ENCODE measurements at regions not wholly inside any gene's neighbourhood (a gene's known extent, or its start where the extent isn't known, plus 50 kb on each side); places are given as distances from the start of the nearest gene placed in this dataset.
"Not testable (repeated sequence)": the region's sequence is repeated elsewhere in the genome, so short reads cannot be mapped to it uniquely, and the experiment has no call there.

GRCh38 chr7:17415955-17416354, 117.5 kb downstream of the AHR start:
- FAIRE-seq (no peak), DNase-seq (ENCODE audit: insufficient read length) (no peak)
- TF ChIP-seq POLR2AphosphoS5 (IDR thresholded peaks at IDR 0.05; ENCODE audit: low read depth, low read length) (no peak), TAF1 (IDR thresholded peaks at IDR 0.05; ENCODE audit: borderline replicate concordance, low read depth, low read length) (no peak), POLR2A (IDR thresholded peaks at IDR 0.05; ENCODE audit: low read depth, low read length) (no peak)

- not testable (repeated sequence) for FAIRE-seq; DNase-seq (ENCODE audit: insufficient read length)
Observed at GRCh38 chr7:17420308-17421015, 122.0 kb downstream of the AHR start.

GRCh38 chr7:17421941-17422340, 123.5 kb downstream of the AHR start:
- TF ChIP-seq POLR2AphosphoS5 (IDR thresholded peaks at IDR 0.05; ENCODE audit: low read depth, low read length) (no peak), POLR2A (IDR thresholded peaks at IDR 0.05; ENCODE audit: low read depth, low read length) (no peak), TAF1 (IDR thresholded peaks at IDR 0.05; ENCODE audit: borderline replicate concordance, low read depth, low read length) (no peak)
- DNase-seq (ENCODE audit: insufficient read length), result no peak
- no peak for FAIRE-seq

- TF ChIP-seq POLR2A (IDR thresholded peaks at IDR 0.05; ENCODE audit: low read depth, low read length) (no peak), POLR2AphosphoS5 (IDR thresholded peaks at IDR 0.05; ENCODE audit: low read depth, low read length) (no peak), TAF1 (IDR thresholded peaks at IDR 0.05; ENCODE audit: borderline replicate concordance, low read depth, low read length) (no peak)
- DNase-seq (ENCODE audit: insufficient read length), result no peak
- no peak for FAIRE-seq
Observed at GRCh38 chr7:17422966-17423365, 124.5 kb downstream of the AHR start.

GRCh38 chr7:17427924-17428323, 129.5 kb downstream of the AHR start:
- TF ChIP-seq POLR2A (IDR thresholded peaks at IDR 0.05; ENCODE audit: low read depth, low read length) (no peak), POLR2AphosphoS5 (IDR thresholded peaks at IDR 0.05; ENCODE audit: low read depth, low read length) (no peak), TAF1 (IDR thresholded peaks at IDR 0.05; ENCODE audit: borderline replicate concordance, low read depth, low read length) (no peak)
- FAIRE-seq (no peak), DNase-seq (ENCODE audit: insufficient read length) (no peak)

GRCh38 chr7:17429579-17429978, 131.1 kb downstream of the AHR start:
- FAIRE-seq, result no peak
- TF ChIP-seq POLR2AphosphoS5 (IDR thresholded peaks at IDR 0.05; ENCODE audit: low read depth, low read length), result no peak
- no peak for TF ChIP-seq TAF1 (IDR thresholded peaks at IDR 0.05; ENCODE audit: borderline replicate concordance, low read depth, low read length)
- no peak for TF ChIP-seq POLR2A (IDR thresholded peaks at IDR 0.05; ENCODE audit: low read depth, low read length)
- no peak for DNase-seq (ENCODE audit: insufficient read length)

GRCh38 chr7:17432793-17433192, 134.3 kb downstream of the AHR start:
- DNase-seq (ENCODE audit: insufficient read length) (no peak), FAIRE-seq (no peak)
- TF ChIP-seq POLR2AphosphoS5 (IDR thresholded peaks at IDR 0.05; ENCODE audit: low read depth, low read length) (no peak), POLR2A (IDR thresholded peaks at IDR 0.05; ENCODE audit: low read depth, low read length) (no peak), TAF1 (IDR thresholded peaks at IDR 0.05; ENCODE audit: borderline replicate concordance, low read depth, low read length) (no peak)

GRCh38 chr7:17434191-17434590, 135.7 kb downstream of the AHR start:
- TF ChIP-seq POLR2AphosphoS5 (IDR thresholded peaks at IDR 0.05; ENCODE audit: low read depth, low read length), result no peak
- no peak for TF ChIP-seq POLR2A (IDR thresholded peaks at IDR 0.05; ENCODE audit: low read depth, low read length)
- no peak for TF ChIP-seq TAF1 (IDR thresholded peaks at IDR 0.05; ENCODE audit: borderline replicate concordance, low read depth, low read length)
- DNase-seq (ENCODE audit: insufficient read length) (no peak), FAIRE-seq (no peak)

- TF ChIP-seq POLR2A (IDR thresholded peaks at IDR 0.05; ENCODE audit: low read depth, low read length) (no peak), TAF1 (IDR thresholded peaks at IDR 0.05; ENCODE audit: borderline replicate concordance, low read depth, low read length) (no peak), POLR2AphosphoS5 (IDR thresholded peaks at IDR 0.05; ENCODE audit: low read depth, low read length) (no peak)
- FAIRE-seq (no peak), DNase-seq (ENCODE audit: insufficient read length) (no peak)
Observed at GRCh38 chr7:17434841-17435692, 136.6 kb downstream of the AHR start.

GRCh38 chr7:17436126-17436525, 137.7 kb downstream of the AHR start:
- FAIRE-seq, result no peak
- TF ChIP-seq POLR2A (IDR thresholded peaks at IDR 0.05; ENCODE audit: low read depth, low read length), result no peak
- no peak for TF ChIP-seq TAF1 (IDR thresholded peaks at IDR 0.05; ENCODE audit: borderline replicate concordance, low read depth, low read length)
- no peak for TF ChIP-seq POLR2AphosphoS5 (IDR thresholded peaks at IDR 0.05; ENCODE audit: low read depth, low read length)

GRCh38 chr7:17437586-17437985, 139.1 kb downstream of the AHR start:
- no peak for FAIRE-seq

More at GRCh38 chr7:17436126-17436525, 137.7 kb downstream of the AHR start:
- no peak for DNase-seq (ENCODE audit: insufficient read length)

GRCh38 chr7:17440025-17440784, 141.8 kb downstream of the AHR start:
- not testable (repeated sequence) for DNase-seq (ENCODE audit: insufficient read length)

More at GRCh38 chr7:17437586-17437985, 139.1 kb downstream of the AHR start:
- no peak for DNase-seq (ENCODE audit: insufficient read length)
- no peak for TF ChIP-seq POLR2A (IDR thresholded peaks at IDR 0.05; ENCODE audit: low read depth, low read length)
- TF ChIP-seq POLR2AphosphoS5 (IDR thresholded peaks at IDR 0.05; ENCODE audit: low read depth, low read length), result no peak
- TF ChIP-seq TAF1 (IDR thresholded peaks at IDR 0.05; ENCODE audit: borderline replicate concordance, low read depth, low read length), result no peak

More at GRCh38 chr7:17440025-17440784, 141.8 kb downstream of the AHR start:
- not testable (repeated sequence) for FAIRE-seq
